ENCODE measurements at regions not wholly inside any gene's neighbourhood (a gene's known extent, or its start where the extent isn't known, plus 50 kb on each side); places are given as distances from the start of the nearest gene placed in this dataset.

DNA sequence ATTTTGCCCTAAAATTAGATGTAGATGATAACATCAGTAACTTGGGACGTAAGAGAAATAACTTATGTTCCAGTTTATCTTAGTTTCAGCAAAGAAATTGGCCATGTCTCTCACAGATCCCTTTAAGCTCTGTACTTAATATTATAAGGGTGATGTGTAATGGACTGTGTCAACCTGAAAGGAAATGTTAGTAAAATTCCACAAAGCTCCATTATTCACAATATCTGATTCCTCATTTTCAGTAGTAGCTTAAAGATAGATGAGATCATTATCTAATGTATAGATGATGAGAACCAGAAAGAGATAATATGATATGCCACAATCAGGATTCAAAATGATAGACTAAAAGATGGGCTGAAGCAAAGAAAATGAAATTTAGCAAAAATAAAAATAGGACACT is 316.8 kb upstream of the CHRM2 start:
- TF ChIP-seq EZH2 (IDR thresholded peaks at IDR 0.05; ENCODE audit: insufficient read depth, low read length), result no peak
- TF ChIP-seq, protein P1, sequence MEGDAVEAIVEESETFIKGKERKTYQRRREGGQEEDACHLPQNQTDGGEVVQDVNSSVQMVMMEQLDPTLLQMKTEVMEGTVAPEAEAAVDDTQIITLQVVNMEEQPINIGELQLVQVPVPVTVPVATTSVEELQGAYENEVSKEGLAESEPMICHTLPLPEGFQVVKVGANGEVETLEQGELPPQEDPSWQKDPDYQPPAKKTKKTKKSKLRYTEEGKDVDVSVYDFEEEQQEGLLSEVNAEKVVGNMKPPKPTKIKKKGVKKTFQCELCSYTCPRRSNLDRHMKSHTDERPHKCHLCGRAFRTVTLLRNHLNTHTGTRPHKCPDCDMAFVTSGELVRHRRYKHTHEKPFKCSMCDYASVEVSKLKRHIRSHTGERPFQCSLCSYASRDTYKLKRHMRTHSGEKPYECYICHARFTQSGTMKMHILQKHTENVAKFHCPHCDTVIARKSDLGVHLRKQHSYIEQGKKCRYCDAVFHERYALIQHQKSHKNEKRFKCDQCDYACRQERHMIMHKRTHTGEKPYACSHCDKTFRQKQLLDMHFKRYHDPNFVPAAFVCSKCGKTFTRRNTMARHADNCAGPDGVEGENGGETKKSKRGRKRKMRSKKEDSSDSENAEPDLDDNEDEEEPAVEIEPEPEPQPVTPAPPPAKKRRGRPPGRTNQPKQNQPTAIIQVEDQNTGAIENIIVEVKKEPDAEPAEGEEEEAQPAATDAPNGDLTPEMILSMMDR (IDR thresholded peaks at IDR 0.05; ENCODE audit: insufficient read depth, low read depth, low read length), result no peak
